HEK293 (cell line): ENCODE measurements at regions not wholly inside any gene's neighbourhood (a gene's known extent, or its start where the extent isn't known, plus 50 kb on each side); places are given as distances from the start of the nearest gene placed in this dataset.

Experiments
- CTCF ChIA-PET: fragments of 350-600 bp; formaldehyde crosslinking; extraction: SDS; loops from one replicate; lab custom pipeline; 2021; ENCODE audit warnings: antibody characterized with exemption; lab: Yijun Ruan, JAX
- POLR2A ChIA-PET: fragments of 300-600 bp; formaldehyde crosslinking; extraction: SDS; loops from one replicate; lab custom pipeline; 2020; ENCODE audit warnings: antibody characterized with exemption, inconsistent platforms; lab: Yijun Ruan, JAX
- H3K27ac ChIP-seq: fragments of 200-500 bp; sonication (Bioruptor generic); 2 replicates; pipeline ENCODE4 v1.5.1; 2014; ENCODE audit warnings: low read depth, low read length, control low read depth, inconsistent platforms; ENCODE audit errors: extremely low read depth
- H3K36me3 ChIP-seq, 2 experiments: fragments of 200-500 bp in 1 of 2; sonication (Bioruptor generic) in 1 of 2; 1 replicate in 1 of 2; 2 replicates in 1 of 2; pipeline ENCODE4 v1.5.1; 2014 to 2017; ENCODE audit warnings: inconsistent platforms in 2 of 2, low read length in 2 of 2; ENCODE audit not compliant: control insufficient read depth in 2 of 2, insufficient read depth in 1 of 2
- H3K4me1 ChIP-seq: fragments of 200-500 bp; sonication (Bioruptor generic); 2 replicates; pipeline ENCODE4 v1.5.1; 2014; ENCODE audit warnings: mild to moderate bottlenecking, low read length, inconsistent platforms; ENCODE audit not compliant: control insufficient read depth, insufficient read depth
- H3K4me3 ChIP-seq: 2 replicates; pipeline ENCODE4 v1.5.1; 2011; ENCODE audit warnings: low read depth, mild to moderate bottlenecking, control low read depth, low read length, moderate library complexity
- H3K9me3 ChIP-seq: fragments of 200-500 bp; sonication (Bioruptor generic); 2 replicates; pipeline ENCODE4 v1.5.1; 2014; ENCODE audit warnings: low read depth, low read length, inconsistent platforms; ENCODE audit not compliant: control insufficient read depth, insufficient read depth
- FEZF1 ChIP-seq: fragments of 450-650 bp; formaldehyde crosslinking; IDR thresholded peaks from 2 replicates; pipeline ENCODE4 v1.5.1; 2016; ENCODE audit warnings: missing biosample characterization, missing genetic modification characterization
- KLF10 ChIP-seq: fragments of 450-650 bp; IDR thresholded peaks from 2 replicates; pipeline ENCODE4 v1.5.1; 2018; ENCODE audit warnings: missing biosample characterization, mild to moderate bottlenecking, missing genetic modification characterization
- OVOL3 ChIP-seq: fragments of 450-650 bp; formaldehyde crosslinking; IDR thresholded peaks from 2 replicates; pipeline ENCODE4 v1.5.1; 2016; ENCODE audit warnings: missing biosample characterization, missing genetic modification characterization
- PBX3 ChIP-seq: sonication (generic); formaldehyde crosslinking; IDR thresholded peaks from 2 replicates; pipeline ENCODE4 v1.8.1; 2022; ENCODE audit warnings: mild to moderate bottlenecking, moderate library complexity, missing genetic modification reagents
- PRDM1 ChIP-seq: fragments of 450-650 bp; formaldehyde crosslinking; IDR thresholded peaks from 2 replicates; pipeline ENCODE4; 2016; ENCODE audit warnings: missing biosample characterization, missing genetic modification characterization
- REPIN1 ChIP-seq: fragments of 450-650 bp; formaldehyde crosslinking; IDR thresholded peaks from 2 replicates; pipeline ENCODE4 v1.5.1; 2017; ENCODE audit warnings: missing biosample characterization, missing genetic modification characterization, low read depth
- SCRT2 ChIP-seq: fragments of 450-650 bp; formaldehyde crosslinking; IDR thresholded peaks from 2 replicates; pipeline ENCODE4 v1.5.1; 2016; ENCODE audit warnings: missing biosample characterization, missing genetic modification characterization
- ZBTB20 ChIP-seq: fragments of 450-650 bp; formaldehyde crosslinking; IDR thresholded peaks from 2 replicates; pipeline ENCODE4 v1.5.1; 2016; ENCODE audit warnings: missing biosample characterization, missing genetic modification characterization
- ZNF155 ChIP-seq: fragments of 450-650 bp; formaldehyde crosslinking; IDR thresholded peaks from 2 replicates; pipeline ENCODE4 v1.5.1; 2016; ENCODE audit warnings: missing biosample characterization, missing genetic modification characterization
- ZNF23 ChIP-seq: fragments of 450-650 bp; formaldehyde crosslinking; IDR thresholded peaks from 2 replicates; pipeline ENCODE4 v1.5.1; 2016; ENCODE audit warnings: missing biosample characterization, missing genetic modification characterization, borderline replicate concordance
- ZNF324 ChIP-seq: fragments of 450-650 bp; formaldehyde crosslinking; IDR thresholded peaks from 2 replicates; pipeline ENCODE4 v1.5.1; 2016; ENCODE audit warnings: missing biosample characterization, missing genetic modification characterization
- ZNF335 ChIP-seq: fragments of 450-650 bp; formaldehyde crosslinking; conservative IDR thresholded peaks from 2 replicates; pipeline ENCODE4 v1.5.1; 2016; ENCODE audit warnings: missing biosample characterization, missing genetic modification characterization
- ZNF394 ChIP-seq: fragments of 450-650 bp; formaldehyde crosslinking; IDR thresholded peaks from 2 replicates; pipeline ENCODE4 v1.5.1; 2016; ENCODE audit warnings: missing biosample characterization, missing genetic modification characterization, mild to moderate bottlenecking, moderate library complexity, borderline replicate concordance
- ZNF48 ChIP-seq: fragments of 450-650 bp; formaldehyde crosslinking; IDR thresholded peaks from 2 replicates; pipeline ENCODE4 v1.5.1; 2016; ENCODE audit warnings: missing biosample characterization, missing genetic modification characterization
- ZNF514 ChIP-seq: fragments of 450-650 bp; formaldehyde crosslinking; IDR thresholded peaks from 2 replicates; pipeline ENCODE4 v1.5.1; 2016; ENCODE audit warnings: missing biosample characterization, missing genetic modification characterization
- ZNF530 ChIP-seq: fragments of 450-650 bp; formaldehyde crosslinking; IDR thresholded peaks from 2 replicates; pipeline ENCODE4 v1.5.1; 2016; ENCODE audit warnings: low read depth, missing biosample characterization, missing genetic modification characterization
- ZNF560 ChIP-seq: fragments of 450-650 bp; formaldehyde crosslinking; IDR thresholded peaks from 2 replicates; pipeline ENCODE4 v1.5.1; 2017; ENCODE audit warnings: missing biosample characterization, missing genetic modification characterization, borderline replicate concordance
- ZNF664 ChIP-seq: fragments of 450-650 bp; formaldehyde crosslinking; IDR thresholded peaks from 2 replicates; pipeline ENCODE4 v1.5.1; 2016; ENCODE audit warnings: missing biosample characterization, missing genetic modification characterization
- ZNF768 ChIP-seq: fragments of 450-650 bp; formaldehyde crosslinking; IDR thresholded peaks from 2 replicates; pipeline ENCODE4 v1.5.1; 2018; ENCODE audit warnings: missing biosample characterization, mild to moderate bottlenecking, missing genetic modification characterization
- TF ChIP-seq, protein P1 (sequence below): fragments of 450-650 bp; formaldehyde crosslinking; IDR thresholded peaks from 2 replicates; pipeline ENCODE4 v1.5.1; 2016; ENCODE audit warnings: missing biosample characterization, missing genetic modification characterization

DNA sequence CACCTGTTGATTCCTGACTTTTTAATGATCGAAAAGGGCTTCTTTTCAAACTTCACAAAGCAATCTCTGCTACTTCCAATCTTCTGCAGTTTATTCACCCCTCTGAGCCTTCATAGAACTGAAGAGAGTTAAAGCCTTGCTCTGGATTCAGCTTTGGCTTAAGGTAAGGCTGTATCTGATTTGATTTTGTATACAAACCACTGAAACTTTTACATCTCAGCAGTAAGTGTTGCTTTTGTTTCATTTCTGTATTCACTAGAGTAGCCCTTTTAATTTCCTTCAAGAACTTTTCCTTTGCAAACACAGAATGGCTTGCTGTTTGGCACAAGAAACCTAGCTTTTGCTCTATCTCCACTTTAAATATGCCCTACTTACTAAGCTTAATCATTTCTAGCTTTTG, 1193.0 kb upstream of the GBE1 start:
- POLR2A ChIA-PET = no interaction called here
- 0 out of 2 replicates have a peak, but pooled peaks have one; percentile 34 for TF ChIP-seq SCRT2 (tag by site-specific recombination)
- no peak for TF ChIP-seq ZNF335
- CTCF ChIA-PET = no interaction called here

DNA sequence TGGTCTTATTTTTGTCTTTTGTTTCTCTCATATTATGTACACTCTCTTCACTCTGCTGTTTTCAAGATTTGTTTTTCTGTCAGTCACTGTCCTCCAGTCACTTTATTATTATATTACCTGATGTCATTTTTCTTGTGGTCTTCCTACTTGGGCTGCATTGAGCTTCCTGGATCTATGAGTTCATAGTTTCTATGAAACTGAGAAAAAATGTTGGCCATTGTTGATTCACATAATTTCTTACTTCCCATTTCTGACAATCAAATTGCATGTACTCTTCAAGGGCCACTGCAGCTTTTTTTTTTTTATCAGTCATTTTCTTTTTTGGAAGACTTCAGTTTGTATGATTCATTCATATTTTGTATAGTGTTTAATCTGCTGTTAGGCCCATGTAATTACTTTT, 1180.6 kb upstream of the GBE1 start:
- ChIA-PET POLR2A (no interaction called here), CTCF (no interaction called here)
- H3K4me3 ChIP-seq = no peak overlapping the region
- no peaks in the 10 kb centered on the region for H3K36me3 ChIP-seq
- no peaks in the 10 kb centered on the region for H3K9me3 ChIP-seq
- no peaks in the 10 kb centered on the region for H3K4me1 ChIP-seq
- H3K27ac ChIP-seq = no peak overlapping the region
- TF ChIP-seq PBX3 (no peak), REPIN1 (no peak), PRDM1 (tag by site-specific recombination) (no peak)

More for the DNA sequence above, 1193.0 kb upstream of the GBE1 start:
- Histone ChIP-seq H3K4me1 (no peaks in the 10 kb centered on the region), H3K9me3 (no peaks in the 10 kb centered on the region), H3K27ac (no peak overlapping the region), H3K36me3 (no peaks in the 10 kb centered on the region), H3K4me3 (no peak overlapping the region)

- POLR2A ChIA-PET = no interaction called here
- no peak overlapping the region for H3K4me3 ChIP-seq
- H3K4me1 ChIP-seq = no peaks in the 10 kb centered on the region
- no peaks in the 10 kb centered on the region for H3K9me3 ChIP-seq
- TF ChIP-seq ZNF394 (tag by site-specific recombination) = no peak
- TF ChIP-seq, protein P1, sequence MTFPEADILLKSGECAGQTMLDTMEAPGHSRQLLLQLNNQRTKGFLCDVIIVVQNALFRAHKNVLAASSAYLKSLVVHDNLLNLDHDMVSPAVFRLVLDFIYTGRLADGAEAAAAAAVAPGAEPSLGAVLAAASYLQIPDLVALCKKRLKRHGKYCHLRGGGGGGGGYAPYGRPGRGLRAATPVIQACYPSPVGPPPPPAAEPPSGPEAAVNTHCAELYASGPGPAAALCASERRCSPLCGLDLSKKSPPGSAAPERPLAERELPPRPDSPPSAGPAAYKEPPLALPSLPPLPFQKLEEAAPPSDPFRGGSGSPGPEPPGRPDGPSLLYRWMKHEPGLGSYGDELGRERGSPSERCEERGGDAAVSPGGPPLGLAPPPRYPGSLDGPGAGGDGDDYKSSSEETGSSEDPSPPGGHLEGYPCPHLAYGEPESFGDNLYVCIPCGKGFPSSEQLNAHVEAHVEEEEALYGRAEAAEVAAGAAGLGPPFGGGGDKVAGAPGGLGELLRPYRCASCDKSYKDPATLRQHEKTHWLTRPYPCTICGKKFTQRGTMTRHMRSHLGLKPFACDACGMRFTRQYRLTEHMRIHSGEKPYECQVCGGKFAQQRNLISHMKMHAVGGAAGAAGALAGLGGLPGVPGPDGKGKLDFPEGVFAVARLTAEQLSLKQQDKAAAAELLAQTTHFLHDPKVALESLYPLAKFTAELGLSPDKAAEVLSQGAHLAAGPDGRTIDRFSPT (tag by site-specific recombination) = no peak
- TF ChIP-seq ZBTB20 (tag by site-specific recombination) = no peak
- H3K36me3 ChIP-seq = no peaks in the 10 kb centered on the region
- CTCF ChIA-PET = no interaction called here
- no peak overlapping the region for H3K27ac ChIP-seq
Measured at GRCh38 chr3:82940124-82940523, 1178.7 kb upstream of the GBE1 start.

DNA sequence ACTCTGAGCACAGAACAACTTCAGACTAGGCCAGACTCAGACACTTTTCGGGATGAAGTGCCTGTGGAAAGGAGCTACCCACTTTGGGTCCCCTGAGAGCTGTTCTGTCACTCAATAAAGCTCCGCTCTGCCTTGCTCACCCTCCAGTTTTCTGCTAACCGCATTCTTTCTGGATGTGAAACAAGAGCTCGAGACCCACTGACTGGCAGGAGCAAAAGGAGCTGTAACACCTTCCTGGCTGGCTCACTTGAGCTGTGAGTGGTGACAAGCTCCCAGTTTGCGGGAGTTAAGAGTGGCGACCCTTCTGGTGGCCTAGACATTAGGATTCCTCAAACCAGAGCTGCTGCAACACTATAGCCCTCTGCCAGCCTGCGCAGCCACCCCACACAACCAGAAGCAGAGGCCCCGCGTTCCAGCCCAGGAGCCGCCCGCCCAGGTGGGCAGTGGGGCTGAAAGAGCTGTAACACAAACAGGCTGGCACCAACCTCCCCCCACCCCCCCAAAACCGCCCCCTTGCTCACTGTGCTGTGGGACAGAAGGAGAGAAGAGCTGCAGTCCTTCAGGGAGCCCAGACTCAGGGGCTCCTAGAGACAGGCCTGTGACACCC, 1178.1 kb upstream of the GBE1 start:
- TF ChIP-seq FEZF1 (tag by site-specific recombination) (no peak), ZNF530 (no peak), ZNF514 (tag by site-specific recombination) (no peak), ZNF768 (tag by site-specific recombination) (no peak), OVOL3 (tag by site-specific recombination) (no peak), ZNF664 (tag by site-specific recombination) (no peak), ZNF23 (tag by site-specific recombination) (no peak), ZNF48 (tag by site-specific recombination) (no peak), SCRT2 (tag by site-specific recombination) (no peak), ZNF324 (tag by site-specific recombination) (no peak), ZNF155 (no peak), ZNF560 (tag by site-specific recombination) (no peak), KLF10 (tag by site-specific recombination) (no peak)
- TF ChIP-seq, protein P1 (tag by site-specific recombination) = no peak
- no peak overlapping the region for H3K27ac ChIP-seq
- CTCF ChIA-PET = no interaction called here
- H3K9me3 ChIP-seq = no peaks in the 10 kb centered on the region
- H3K4me3 ChIP-seq = no peak overlapping the region
- H3K4me1 ChIP-seq = no peaks in the 10 kb centered on the region
- H3K36me3 ChIP-seq = no peaks in the 10 kb centered on the region
- POLR2A ChIA-PET = no interaction called here
